ENCODE measurements at regions not wholly inside any gene's neighbourhood (a gene's known extent, or its start where the extent isn't known, plus 50 kb on each side); places are given as distances from the start of the nearest gene placed in this dataset.
A peak's percentile ranks its signal among the peaks of the same experiment; 100 is the strongest.

- DNase-seq, result peak; percentile 36
Observed at GRCh38 chr14:95409477-95410272, 90.0 kb upstream of the CLMN start.

GRCh38 chr14:95408731-95409476, 89.2 kb upstream of the CLMN start:
- no peak for DNase-seq

GRCh38 chr14:95407354-95407753, 87.6 kb upstream of the CLMN start:
- DNase-seq, result no peak

GRCh38 chr14:95406756-95407277, 87.1 kb upstream of the CLMN start:
- no peak for DNase-seq

- no peak for DNase-seq
Observed at GRCh38 chr14:95404583-95404982, 84.9 kb upstream of the CLMN start.

- DNase-seq, result no peak
Observed at GRCh38 chr14:95402578-95402977, 82.9 kb upstream of the CLMN start.

- DNase-seq, result no peak
Observed at GRCh38 chr14:95402176-95402575, 82.5 kb upstream of the CLMN start.

- DNase-seq, result no peak
Observed at GRCh38 chr14:95398630-95399547, 79.2 kb upstream of the CLMN start.

GRCh38 chr14:95397325-95397724, 77.6 kb upstream of the CLMN start:
- no peak for DNase-seq

- DNase-seq, result no peak
Observed at GRCh38 chr14:95396221-95396620, 76.5 kb upstream of the CLMN start.

- DNase-seq, result no peak
Observed at GRCh38 chr14:95395098-95395737, 75.5 kb upstream of the CLMN start.

- DNase-seq, result no peak
Observed at GRCh38 chr14:95394297-95395097, 74.8 kb upstream of the CLMN start.

GRCh38 chr14:95392841-95393240, 73.1 kb upstream of the CLMN start:
- DNase-seq, result no peak

- no peak for DNase-seq
Observed at GRCh38 chr14:95391331-95391730, 71.6 kb upstream of the CLMN start.

- no peak for DNase-seq
Observed at GRCh38 chr14:95389471-95390011, 69.8 kb upstream of the CLMN start.

GRCh38 chr14:95388699-95389098, 69.0 kb upstream of the CLMN start:
- DNase-seq, result no peak

- DNase-seq, result no peak
Observed at GRCh38 chr14:95387826-95388445, 68.2 kb upstream of the CLMN start.

GRCh38 chr14:95386536-95387095, 66.9 kb upstream of the CLMN start:
- DNase-seq, result no peak

- no peak for DNase-seq
Observed at GRCh38 chr14:95385701-95386100, 66.0 kb upstream of the CLMN start.

GRCh38 chr14:95382747-95383146, 63.0 kb upstream of the CLMN start:
- no peak for DNase-seq

GRCh38 chr14:95381726-95382125, 62.0 kb upstream of the CLMN start:
- DNase-seq, result no peak
